Ishikawa (cell line): ENCODE measurements at regions not wholly inside any gene's neighbourhood (a gene's known extent, or its start where the extent isn't known, plus 50 kb on each side); places are given as distances from the start of the nearest gene placed in this dataset.

Source experiments
- YY1 ChIP-seq: IDR thresholded peaks from 2 replicates; pipeline ENCODE4 v1.6.1; 2012; ENCODE audit warnings: low read depth
- TF ChIP-seq, protein P1 (sequence below): IDR thresholded peaks from 2 replicates; pipeline ENCODE4 v1.6.1; 2012; ENCODE audit warnings: low read depth, mild to moderate bottlenecking
- TF ChIP-seq, protein P2 (sequence below): IDR thresholded peaks from 2 replicates; pipeline ENCODE4 v1.6.1; 2012

DNA sequence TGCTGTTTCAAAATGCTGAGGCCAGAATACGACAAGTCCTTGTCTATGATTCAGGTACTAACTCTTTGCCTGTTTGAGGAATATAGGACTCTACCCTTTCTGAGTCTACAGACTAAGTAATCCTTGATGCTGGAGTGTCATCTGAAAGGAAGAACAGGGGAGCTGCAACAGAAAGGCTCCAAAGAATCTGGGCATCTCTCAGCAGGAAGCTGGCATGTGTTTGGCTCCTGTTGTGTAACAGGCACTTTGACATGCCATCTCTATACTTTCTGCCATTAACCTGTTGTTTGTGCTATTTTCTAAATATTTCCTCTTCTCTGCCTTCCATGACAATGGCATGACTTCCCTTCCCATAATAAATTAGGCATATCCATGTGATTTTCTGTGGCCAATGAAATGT lies 409.5 kb downstream of the ADRA2A start:
- TF ChIP-seq, protein P1, sequence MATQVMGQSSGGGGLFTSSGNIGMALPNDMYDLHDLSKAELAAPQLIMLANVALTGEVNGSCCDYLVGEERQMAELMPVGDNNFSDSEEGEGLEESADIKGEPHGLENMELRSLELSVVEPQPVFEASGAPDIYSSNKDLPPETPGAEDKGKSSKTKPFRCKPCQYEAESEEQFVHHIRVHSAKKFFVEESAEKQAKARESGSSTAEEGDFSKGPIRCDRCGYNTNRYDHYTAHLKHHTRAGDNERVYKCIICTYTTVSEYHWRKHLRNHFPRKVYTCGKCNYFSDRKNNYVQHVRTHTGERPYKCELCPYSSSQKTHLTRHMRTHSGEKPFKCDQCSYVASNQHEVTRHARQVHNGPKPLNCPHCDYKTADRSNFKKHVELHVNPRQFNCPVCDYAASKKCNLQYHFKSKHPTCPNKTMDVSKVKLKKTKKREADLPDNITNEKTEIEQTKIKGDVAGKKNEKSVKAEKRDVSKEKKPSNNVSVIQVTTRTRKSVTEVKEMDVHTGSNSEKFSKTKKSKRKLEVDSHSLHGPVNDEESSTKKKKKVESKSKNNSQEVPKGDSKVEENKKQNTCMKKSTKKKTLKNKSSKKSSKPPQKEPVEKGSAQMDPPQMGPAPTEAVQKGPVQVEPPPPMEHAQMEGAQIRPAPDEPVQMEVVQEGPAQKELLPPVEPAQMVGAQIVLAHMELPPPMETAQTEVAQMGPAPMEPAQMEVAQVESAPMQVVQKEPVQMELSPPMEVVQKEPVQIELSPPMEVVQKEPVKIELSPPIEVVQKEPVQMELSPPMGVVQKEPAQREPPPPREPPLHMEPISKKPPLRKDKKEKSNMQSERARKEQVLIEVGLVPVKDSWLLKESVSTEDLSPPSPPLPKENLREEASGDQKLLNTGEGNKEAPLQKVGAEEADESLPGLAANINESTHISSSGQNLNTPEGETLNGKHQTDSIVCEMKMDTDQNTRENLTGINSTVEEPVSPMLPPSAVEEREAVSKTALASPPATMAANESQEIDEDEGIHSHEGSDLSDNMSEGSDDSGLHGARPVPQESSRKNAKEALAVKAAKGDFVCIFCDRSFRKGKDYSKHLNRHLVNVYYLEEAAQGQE, result no peak
- no peak for TF ChIP-seq YY1
- TF ChIP-seq, protein P2, sequence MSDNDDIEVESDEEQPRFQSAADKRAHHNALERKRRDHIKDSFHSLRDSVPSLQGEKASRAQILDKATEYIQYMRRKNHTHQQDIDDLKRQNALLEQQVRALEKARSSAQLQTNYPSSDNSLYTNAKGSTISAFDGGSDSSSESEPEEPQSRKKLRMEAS, result no peak
